ENCODE measurements at regions not wholly inside any gene's neighbourhood (a gene's known extent, or its start where the extent isn't known, plus 50 kb on each side); places are given as distances from the start of the nearest gene placed in this dataset.

DNA sequence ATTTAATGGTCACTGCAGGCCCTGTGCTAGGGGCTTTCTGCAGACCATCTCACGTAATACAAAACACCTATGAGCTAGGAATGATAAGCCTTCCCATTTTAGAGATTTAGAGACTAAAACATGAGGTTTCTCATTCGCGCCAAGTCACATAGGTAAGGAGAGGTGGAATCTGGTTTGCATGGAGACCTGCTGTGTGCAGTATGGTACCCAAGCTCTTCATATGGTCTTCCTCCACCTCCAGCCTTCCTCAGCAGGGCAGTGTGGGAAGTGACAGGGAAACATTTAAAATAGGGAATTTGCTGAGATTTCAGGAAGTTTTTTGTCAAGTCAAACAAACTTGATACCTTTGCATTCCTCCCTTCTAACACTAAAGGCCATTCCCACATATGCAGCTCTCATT is 337.6 kb downstream of the IL20RB start:
- FAIRE-seq (no peak), ATAC-seq (no peak), DNase-seq (ENCODE audit: low spot score) (no peak)
- Histone ChIP-seq H3K4me3 (replicated peaks in 1 of 3; ENCODE audit: insufficient read depth in 1 of 3, low read depth in 2 of 3, low read length in 3 of 3) (no peak overlapping the region), H3K27ac (ENCODE audit: extremely low read length, insufficient read depth, low read length) (no peak overlapping the region), H3K36me3 (replicated peaks in 1 of 2; ENCODE audit: control insufficient read depth in 1 of 2, insufficient read depth in 2 of 2, low read length in 2 of 2) (no peaks in the 10 kb centered on the region), H3K9me3 (ENCODE audit: low read length) (no peaks in the 10 kb centered on the region), H2AFZ (ENCODE audit: low read length) (no peak overlapping the region), H3K27me3 (ENCODE audit: control insufficient read depth in 1 of 2, insufficient read depth in 2 of 2, low read length in 2 of 2) (no peaks in the 10 kb centered on the region), H3K9ac (ENCODE audit: insufficient read depth, low read depth, low read length) (no peak overlapping the region), H4K20me1 (ENCODE audit: insufficient read depth, low read length) (no peaks in the 10 kb centered on the region), H3K4me1 (ENCODE audit: insufficient read depth, low read length) (no peaks in the 10 kb centered on the region), H3K4me2 (ENCODE audit: low read depth, low read length) (no peak overlapping the region), H3K79me2 (ENCODE audit: insufficient read depth, low read length) (no peaks in the 10 kb centered on the region)
- no peak for TF ChIP-seq POLR2A (IDR thresholded peaks at IDR 0.05; ENCODE audit: insufficient read depth in 1 of 2, low read depth in 2 of 2, low read length in 2 of 2)
- TF ChIP-seq, protein P1, sequence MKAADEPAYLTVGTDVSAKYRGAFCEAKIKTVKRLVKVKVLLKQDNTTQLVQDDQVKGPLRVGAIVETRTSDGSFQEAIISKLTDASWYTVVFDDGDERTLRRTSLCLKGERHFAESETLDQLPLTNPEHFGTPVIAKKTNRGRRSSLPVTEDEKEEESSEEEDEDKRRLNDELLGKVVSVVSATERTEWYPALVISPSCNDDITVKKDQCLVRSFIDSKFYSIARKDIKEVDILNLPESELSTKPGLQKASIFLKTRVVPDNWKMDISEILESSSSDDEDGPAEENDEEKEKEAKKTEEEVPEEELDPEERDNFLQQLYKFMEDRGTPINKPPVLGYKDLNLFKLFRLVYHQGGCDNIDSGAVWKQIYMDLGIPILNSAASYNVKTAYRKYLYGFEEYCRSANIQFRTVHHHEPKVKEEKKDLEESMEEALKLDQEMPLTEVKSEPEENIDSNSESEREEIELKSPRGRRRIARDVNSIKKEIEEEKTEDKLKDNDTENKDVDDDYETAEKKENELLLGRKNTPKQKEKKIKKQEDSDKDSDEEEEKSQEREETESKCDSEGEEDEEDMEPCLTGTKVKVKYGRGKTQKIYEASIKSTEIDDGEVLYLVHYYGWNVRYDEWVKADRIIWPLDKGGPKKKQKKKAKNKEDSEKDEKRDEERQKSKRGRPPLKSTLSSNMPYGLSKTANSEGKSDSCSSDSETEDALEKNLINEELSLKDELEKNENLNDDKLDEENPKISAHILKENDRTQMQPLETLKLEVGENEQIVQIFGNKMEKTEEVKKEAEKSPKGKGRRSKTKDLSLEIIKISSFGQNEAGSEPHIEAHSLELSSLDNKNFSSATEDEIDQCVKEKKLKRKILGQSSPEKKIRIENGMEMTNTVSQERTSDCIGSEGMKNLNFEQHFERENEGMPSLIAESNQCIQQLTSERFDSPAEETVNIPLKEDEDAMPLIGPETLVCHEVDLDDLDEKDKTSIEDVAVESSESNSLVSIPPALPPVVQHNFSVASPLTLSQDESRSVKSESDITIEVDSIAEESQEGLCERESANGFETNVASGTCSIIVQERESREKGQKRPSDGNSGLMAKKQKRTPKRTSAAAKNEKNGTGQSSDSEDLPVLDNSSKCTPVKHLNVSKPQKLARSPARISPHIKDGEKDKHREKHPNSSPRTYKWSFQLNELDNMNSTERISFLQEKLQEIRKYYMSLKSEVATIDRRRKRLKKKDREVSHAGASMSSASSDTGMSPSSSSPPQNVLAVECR (CRISPR knock-in tag; IDR thresholded peaks at IDR 0.05; ENCODE audit: borderline replicate concordance) = no peak
- no peak for TF ChIP-seq TARDBP (CRISPR knock-in tag; IDR thresholded peaks at IDR 0.05)
- TF ChIP-seq NONO (IDR thresholded peaks at IDR 0.05) = no peak
- no peak for TF ChIP-seq NONO (CRISPR knock-in tag; conservative IDR thresholded peaks at IDR 0.05)
- TF ChIP-seq RFX1 (IDR thresholded peaks at IDR 0.05) = no peak
- TF ChIP-seq ONECUT2 (CRISPR knock-in tag; IDR thresholded peaks at IDR 0.05) = no peak
- TF ChIP-seq HOXA7 (CRISPR knock-in tag; IDR thresholded peaks at IDR 0.05) = no peak
- TF ChIP-seq, protein P2, sequence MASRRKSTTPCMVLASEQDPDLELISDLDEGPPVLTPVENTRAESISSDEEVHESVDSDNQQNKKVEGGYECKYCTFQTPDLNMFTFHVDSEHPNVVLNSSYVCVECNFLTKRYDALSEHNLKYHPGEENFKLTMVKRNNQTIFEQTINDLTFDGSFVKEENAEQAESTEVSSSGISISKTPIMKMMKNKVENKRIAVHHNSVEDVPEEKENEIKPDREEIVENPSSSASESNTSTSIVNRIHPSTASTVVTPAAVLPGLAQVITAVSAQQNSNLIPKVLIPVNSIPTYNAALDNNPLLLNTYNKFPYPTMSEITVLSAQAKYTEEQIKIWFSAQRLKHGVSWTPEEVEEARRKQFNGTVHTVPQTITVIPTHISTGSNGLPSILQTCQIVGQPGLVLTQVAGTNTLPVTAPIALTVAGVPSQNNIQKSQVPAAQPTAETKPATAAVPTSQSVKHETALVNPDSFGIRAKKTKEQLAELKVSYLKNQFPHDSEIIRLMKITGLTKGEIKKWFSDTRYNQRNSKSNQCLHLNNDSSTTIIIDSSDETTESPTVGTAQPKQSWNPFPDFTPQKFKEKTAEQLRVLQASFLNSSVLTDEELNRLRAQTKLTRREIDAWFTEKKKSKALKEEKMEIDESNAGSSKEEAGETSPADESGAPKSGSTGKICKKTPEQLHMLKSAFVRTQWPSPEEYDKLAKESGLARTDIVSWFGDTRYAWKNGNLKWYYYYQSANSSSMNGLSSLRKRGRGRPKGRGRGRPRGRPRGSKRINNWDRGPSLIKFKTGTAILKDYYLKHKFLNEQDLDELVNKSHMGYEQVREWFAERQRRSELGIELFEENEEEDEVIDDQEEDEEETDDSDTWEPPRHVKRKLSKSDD (CRISPR knock-in tag; IDR thresholded peaks at IDR 0.05; ENCODE audit: low read depth) = no peak
- TF ChIP-seq WIZ (CRISPR knock-in tag; IDR thresholded peaks at IDR 0.05) = no peak
- TF ChIP-seq, protein P3, sequence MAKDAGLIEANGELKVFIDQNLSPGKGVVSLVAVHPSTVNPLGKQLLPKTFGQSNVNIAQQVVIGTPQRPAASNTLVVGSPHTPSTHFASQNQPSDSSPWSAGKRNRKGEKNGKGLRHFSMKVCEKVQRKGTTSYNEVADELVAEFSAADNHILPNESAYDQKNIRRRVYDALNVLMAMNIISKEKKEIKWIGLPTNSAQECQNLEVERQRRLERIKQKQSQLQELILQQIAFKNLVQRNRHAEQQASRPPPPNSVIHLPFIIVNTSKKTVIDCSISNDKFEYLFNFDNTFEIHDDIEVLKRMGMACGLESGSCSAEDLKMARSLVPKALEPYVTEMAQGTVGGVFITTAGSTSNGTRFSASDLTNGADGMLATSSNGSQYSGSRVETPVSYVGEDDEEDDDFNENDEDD (CRISPR knock-in tag; IDR thresholded peaks at IDR 0.05; ENCODE audit: borderline replicate concordance) = no peak
- TF ChIP-seq KLF9 (CRISPR knock-in tag; IDR thresholded peaks at IDR 0.05; ENCODE audit: low read depth) = no peak
- no peak for TF ChIP-seq SSRP1 (CRISPR knock-in tag; IDR thresholded peaks at IDR 0.05)
- TF ChIP-seq BORCS8-MEF2B (CRISPR knock-in tag; IDR thresholded peaks at IDR 0.05) = no peak
- in situ Hi-C loops (cut with HindIII; ENCODE audit: extremely low pct_ligation_motif_present, low pct_unique_long_range_greater_than_20kb) (no loop called here), intact Hi-C loops (cut with micrococcal nuclease; ENCODE audit: unreplicated experiment) (no loop called here)
- 23% methylated on average over 3 of the region's 3 CpGs for WGBS (ENCODE audit: low lambda C conversion rate)
- POLR2A ChIA-PET = no interaction called here
- no TSS peak for BruUV-seq (replicated peaks)
- CTCF ChIA-PET (ENCODE audit: low intra/inter-chr PET ratio, low total read pairs) = no interaction called here

Measured in HepG2 (cell line).